ENCODE measurements at regions not wholly inside any gene's neighbourhood (a gene's known extent, or its start where the extent isn't known, plus 50 kb on each side); places are given as distances from the start of the nearest gene placed in this dataset.

DNA sequence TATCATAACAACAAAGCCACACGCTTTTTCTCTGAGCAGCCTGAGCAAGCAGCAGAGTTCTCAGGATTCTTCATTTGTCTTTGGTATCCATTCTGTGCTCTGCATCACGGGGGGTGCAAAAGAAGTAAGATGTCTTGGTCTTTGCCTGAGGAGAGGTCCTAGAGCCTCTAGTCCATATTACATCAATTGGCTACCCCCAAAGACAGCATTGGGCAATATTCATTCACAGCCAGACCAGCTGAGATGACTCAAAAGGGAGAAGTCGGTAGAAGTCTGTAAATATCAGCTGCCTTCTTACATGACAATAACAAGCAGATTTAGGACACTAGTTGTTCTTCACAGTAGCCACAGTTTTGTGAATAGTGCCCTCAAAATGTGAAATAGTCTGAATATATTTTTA lies 66.6 kb downstream of the FZD1 start:
- TF ChIP-seq, protein P1, sequence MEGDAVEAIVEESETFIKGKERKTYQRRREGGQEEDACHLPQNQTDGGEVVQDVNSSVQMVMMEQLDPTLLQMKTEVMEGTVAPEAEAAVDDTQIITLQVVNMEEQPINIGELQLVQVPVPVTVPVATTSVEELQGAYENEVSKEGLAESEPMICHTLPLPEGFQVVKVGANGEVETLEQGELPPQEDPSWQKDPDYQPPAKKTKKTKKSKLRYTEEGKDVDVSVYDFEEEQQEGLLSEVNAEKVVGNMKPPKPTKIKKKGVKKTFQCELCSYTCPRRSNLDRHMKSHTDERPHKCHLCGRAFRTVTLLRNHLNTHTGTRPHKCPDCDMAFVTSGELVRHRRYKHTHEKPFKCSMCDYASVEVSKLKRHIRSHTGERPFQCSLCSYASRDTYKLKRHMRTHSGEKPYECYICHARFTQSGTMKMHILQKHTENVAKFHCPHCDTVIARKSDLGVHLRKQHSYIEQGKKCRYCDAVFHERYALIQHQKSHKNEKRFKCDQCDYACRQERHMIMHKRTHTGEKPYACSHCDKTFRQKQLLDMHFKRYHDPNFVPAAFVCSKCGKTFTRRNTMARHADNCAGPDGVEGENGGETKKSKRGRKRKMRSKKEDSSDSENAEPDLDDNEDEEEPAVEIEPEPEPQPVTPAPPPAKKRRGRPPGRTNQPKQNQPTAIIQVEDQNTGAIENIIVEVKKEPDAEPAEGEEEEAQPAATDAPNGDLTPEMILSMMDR (IDR thresholded peaks at IDR 0.05): no peak
- no peak for TF ChIP-seq POLR2A (IDR thresholded peaks at IDR 0.05)
